ENCODE measurements at regions not wholly inside any gene's neighbourhood (a gene's known extent, or its start where the extent isn't known, plus 50 kb on each side); places are given as distances from the start of the nearest gene placed in this dataset.
"Not testable (repeated sequence)": the region's sequence is repeated elsewhere in the genome, so short reads cannot be mapped to it uniquely, and the experiment has no call there.

GRCh38 chr5:32866138-32866537 is 155.0 kb downstream of the NPR3 start:
- Histone ChIP-seq H3K9me3 (ENCODE audit: low read length) (no peaks in the 10 kb centered on the region), H3K4me1 (ENCODE audit: insufficient read depth, low read length) (peaks cover 41% of the 10 kb centered on the region), H3F3A (ENCODE audit: low read length, unreplicated experiment) (no peaks in the 10 kb centered on the region), H4K20me1 (ENCODE audit: low read length) (no peaks in the 10 kb centered on the region), H3K27ac (ENCODE audit: low read length) (no peak overlapping the region), H3K79me2 (ENCODE audit: low read length) (no peaks in the 10 kb centered on the region), H3K9ac (ENCODE audit: low read length) (no peak overlapping the region), H3K4me3 (ENCODE audit: low read length) (no peak overlapping the region), H3K4me2 (ENCODE audit: low read length) (no peak overlapping the region), H3K36me3 (ENCODE audit: low read depth, low read length) (no peaks in the 10 kb centered on the region), H3K9me2 (replicated peaks; ENCODE audit: low read length) (no peaks in the 10 kb centered on the region), H3K27me3 (ENCODE audit: low read length) (no peaks in the 10 kb centered on the region), H2AFZ (ENCODE audit: low read length) (no peak overlapping the region)
- CTCF ChIA-PET, result no interaction called here
- ATAC-seq (no peak), DNase-seq (peak; percentile 39)
- BruUV-seq (replicated peaks), result no TSS peak
- intact Hi-C loops (cut with micrococcal nuclease), result loop anchor here (10.0 kb wide), 1 partner anchor 101 kb away; no protein-coding TSS in a partner anchor
- POLR2A ChIA-PET (ENCODE audit: unreplicated experiment), result no interaction called here
- no peak for TF ChIP-seq EZH2phosphoT487 (IDR thresholded peaks at IDR 0.05; ENCODE audit: borderline replicate concordance, low read length)
- TF ChIP-seq, protein P1, sequence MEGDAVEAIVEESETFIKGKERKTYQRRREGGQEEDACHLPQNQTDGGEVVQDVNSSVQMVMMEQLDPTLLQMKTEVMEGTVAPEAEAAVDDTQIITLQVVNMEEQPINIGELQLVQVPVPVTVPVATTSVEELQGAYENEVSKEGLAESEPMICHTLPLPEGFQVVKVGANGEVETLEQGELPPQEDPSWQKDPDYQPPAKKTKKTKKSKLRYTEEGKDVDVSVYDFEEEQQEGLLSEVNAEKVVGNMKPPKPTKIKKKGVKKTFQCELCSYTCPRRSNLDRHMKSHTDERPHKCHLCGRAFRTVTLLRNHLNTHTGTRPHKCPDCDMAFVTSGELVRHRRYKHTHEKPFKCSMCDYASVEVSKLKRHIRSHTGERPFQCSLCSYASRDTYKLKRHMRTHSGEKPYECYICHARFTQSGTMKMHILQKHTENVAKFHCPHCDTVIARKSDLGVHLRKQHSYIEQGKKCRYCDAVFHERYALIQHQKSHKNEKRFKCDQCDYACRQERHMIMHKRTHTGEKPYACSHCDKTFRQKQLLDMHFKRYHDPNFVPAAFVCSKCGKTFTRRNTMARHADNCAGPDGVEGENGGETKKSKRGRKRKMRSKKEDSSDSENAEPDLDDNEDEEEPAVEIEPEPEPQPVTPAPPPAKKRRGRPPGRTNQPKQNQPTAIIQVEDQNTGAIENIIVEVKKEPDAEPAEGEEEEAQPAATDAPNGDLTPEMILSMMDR (conservative IDR thresholded peaks at IDR 0.05; ENCODE audit: low read depth, low read length), result no peak
- TF ChIP-seq EZH2 (IDR thresholded peaks at IDR 0.05; ENCODE audit: low read length, unreplicated experiment), result no peak

DNA sequence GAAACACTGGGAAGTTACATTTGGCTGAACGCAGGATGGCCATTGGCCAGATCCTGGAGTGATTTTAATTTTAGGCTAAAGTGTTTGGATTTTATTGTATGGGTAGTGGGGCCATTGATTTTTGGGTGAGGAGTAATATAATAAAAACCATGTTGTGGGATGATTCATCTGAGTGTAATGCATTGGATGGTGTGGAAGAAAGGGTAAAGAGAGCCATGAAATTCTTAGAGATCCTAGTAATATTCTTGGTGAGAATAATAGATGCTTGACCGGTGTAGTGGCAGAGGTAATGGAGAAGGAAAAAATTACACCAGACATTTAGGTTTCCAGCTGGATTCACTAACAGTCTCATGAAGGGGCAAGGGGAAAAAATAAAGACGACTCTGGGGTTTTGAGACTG is 158.1 kb downstream of the NPR3 start:
- H3K79me2 ChIP-seq (ENCODE audit: low read length), result no peaks in the 10 kb centered on the region
- ChIA-PET POLR2A (ENCODE audit: unreplicated experiment) (no interaction called here), CTCF (no interaction called here)
- H3K4me2 ChIP-seq (ENCODE audit: low read length), result peak overlapping the region; percentile 23; the same call in 1 of the 2 replicates
- intact Hi-C loops (cut with micrococcal nuclease), result loop anchor here (1.0 to 10.0 kb wide), 2 partner anchors 47 to 104 kb away; no protein-coding TSS in a partner anchor
- TF ChIP-seq EZH2phosphoT487 (IDR thresholded peaks at IDR 0.05; ENCODE audit: borderline replicate concordance, low read length), result no peak
- TF ChIP-seq, protein P1 (conservative IDR thresholded peaks at IDR 0.05; ENCODE audit: low read depth, low read length), result no peak
- TF ChIP-seq EZH2 (IDR thresholded peaks at IDR 0.05; ENCODE audit: low read length, unreplicated experiment), result no peak
- BruUV-seq (replicated peaks), result no TSS peak
- no peaks in the 10 kb centered on the region for H3K36me3 ChIP-seq (ENCODE audit: low read depth, low read length)
- H3K4me3 ChIP-seq (ENCODE audit: low read length), result no peak overlapping the region
- no peaks in the 10 kb centered on the region for H3K27me3 ChIP-seq (ENCODE audit: low read length)
- DNase-seq, result peak; percentile 83
- no peaks in the 10 kb centered on the region for H4K20me1 ChIP-seq (ENCODE audit: low read length)
- peaks cover 22% of the 10 kb centered on the region for H3K4me1 ChIP-seq (ENCODE audit: insufficient read depth, low read length)
- no peak overlapping the region for H2AFZ ChIP-seq (ENCODE audit: low read length)
- peak overlapping the region; percentile 15 for H3K27ac ChIP-seq (ENCODE audit: low read length)
- no peaks in the 10 kb centered on the region for H3F3A ChIP-seq (ENCODE audit: low read length, unreplicated experiment)
- peak; percentile 95 for ATAC-seq
- 0 out of 2 replicates have a peak, but pooled peaks cover 5% of the 10 kb centered on the region for H3K9me3 ChIP-seq (ENCODE audit: low read length)
- H3K9ac ChIP-seq (ENCODE audit: low read length), result no peak overlapping the region
- H3K9me2 ChIP-seq (replicated peaks; ENCODE audit: low read length), result no peaks in the 10 kb centered on the region

- no peak overlapping the region for H3K27ac ChIP-seq (ENCODE audit: low read length)
- H3K36me3 ChIP-seq (ENCODE audit: low read depth, low read length), result no peaks in the 10 kb centered on the region
- DNase-seq (no peak), ATAC-seq (no peak)
- no peak overlapping the region for H3K4me2 ChIP-seq (ENCODE audit: low read length)
- H3K9me2 ChIP-seq (replicated peaks; ENCODE audit: low read length), result no peaks in the 10 kb centered on the region
- 0 out of 2 replicates have a peak, but pooled peaks cover 5% of the 10 kb centered on the region for H3K9me3 ChIP-seq (ENCODE audit: low read length)
- intact Hi-C loops (cut with micrococcal nuclease), result no loop called here
- BruUV-seq (replicated peaks), result no TSS peak
- CTCF ChIA-PET, result no interaction called here
- POLR2A ChIA-PET (ENCODE audit: unreplicated experiment), result no interaction called here
- H3K79me2 ChIP-seq (ENCODE audit: low read length), result no peaks in the 10 kb centered on the region
- no peaks in the 10 kb centered on the region for H3K27me3 ChIP-seq (ENCODE audit: low read length)
- no peak overlapping the region for H2AFZ ChIP-seq (ENCODE audit: low read length)
- no peaks in the 10 kb centered on the region for H3F3A ChIP-seq (ENCODE audit: low read length, unreplicated experiment)
- no peak overlapping the region for H3K4me3 ChIP-seq (ENCODE audit: low read length)
- H3K4me1 ChIP-seq (ENCODE audit: insufficient read depth, low read length), result 0 out of 2 replicates have a peak, but pooled peaks cover 4% of the 10 kb centered on the region
- no peak overlapping the region for H3K9ac ChIP-seq (ENCODE audit: low read length)
- no peaks in the 10 kb centered on the region for H4K20me1 ChIP-seq (ENCODE audit: low read length)
- TF ChIP-seq, protein P1 (conservative IDR thresholded peaks at IDR 0.05; ENCODE audit: low read depth, low read length), result no peak
- TF ChIP-seq EZH2 (IDR thresholded peaks at IDR 0.05; ENCODE audit: low read length, unreplicated experiment) (no peak), EZH2phosphoT487 (IDR thresholded peaks at IDR 0.05; ENCODE audit: borderline replicate concordance, low read length) (no peak)
Observed at GRCh38 chr5:32876791-32877190, 165.7 kb downstream of the NPR3 start.

GRCh38 chr5:32879364-32879763 is 168.2 kb downstream of the NPR3 start:
- BruUV-seq (replicated peaks); H3K4me2 ChIP-seq (ENCODE audit: low read length); H3K79me2 ChIP-seq (ENCODE audit: low read length); H4K20me1 ChIP-seq (ENCODE audit: low read length); H3K27me3 ChIP-seq (ENCODE audit: low read length); POLR2A ChIA-PET (ENCODE audit: unreplicated experiment); ATAC-seq; H3F3A ChIP-seq (ENCODE audit: low read length, unreplicated experiment); H3K4me3 ChIP-seq (ENCODE audit: low read length); H2AFZ ChIP-seq (ENCODE audit: low read length); H3K9ac ChIP-seq (ENCODE audit: low read length); H3K27ac ChIP-seq (ENCODE audit: low read length); H3K9me2 ChIP-seq (replicated peaks; ENCODE audit: low read length); DNase-seq; CTCF ChIA-PET; intact Hi-C loops (cut with micrococcal nuclease); H3K36me3 ChIP-seq (ENCODE audit: low read depth, low read length); H3K4me1 ChIP-seq (ENCODE audit: insufficient read depth, low read length): not testable (repeated sequence)
- peaks cover 11% of the 10 kb centered on the region; the same call in 1 of the 2 replicates for H3K9me3 ChIP-seq (ENCODE audit: low read length)

Measured in PC-3 (cell line).